ENCODE measurements at regions not wholly inside any gene's neighbourhood (a gene's known extent, or its start where the extent isn't known, plus 50 kb on each side); places are given as distances from the start of the nearest gene placed in this dataset.

GRCh38 chr3:159904455-159904854, 84.2 kb upstream of the IL12A start:
- in situ Hi-C loops (cut with HindIII; ENCODE audit: low sequenced_read_pairs), result no loop called here

- in situ Hi-C loops (cut with HindIII; ENCODE audit: low sequenced_read_pairs), result no loop called here
These were observed 83.7 kb upstream of the IL12A start for GRCh38 chr3:159904911-159905310.

GRCh38 chr3:159907828-159908227, 80.8 kb upstream of the IL12A start:
- in situ Hi-C loops (cut with HindIII; ENCODE audit: low sequenced_read_pairs), result no loop called here

DNA sequence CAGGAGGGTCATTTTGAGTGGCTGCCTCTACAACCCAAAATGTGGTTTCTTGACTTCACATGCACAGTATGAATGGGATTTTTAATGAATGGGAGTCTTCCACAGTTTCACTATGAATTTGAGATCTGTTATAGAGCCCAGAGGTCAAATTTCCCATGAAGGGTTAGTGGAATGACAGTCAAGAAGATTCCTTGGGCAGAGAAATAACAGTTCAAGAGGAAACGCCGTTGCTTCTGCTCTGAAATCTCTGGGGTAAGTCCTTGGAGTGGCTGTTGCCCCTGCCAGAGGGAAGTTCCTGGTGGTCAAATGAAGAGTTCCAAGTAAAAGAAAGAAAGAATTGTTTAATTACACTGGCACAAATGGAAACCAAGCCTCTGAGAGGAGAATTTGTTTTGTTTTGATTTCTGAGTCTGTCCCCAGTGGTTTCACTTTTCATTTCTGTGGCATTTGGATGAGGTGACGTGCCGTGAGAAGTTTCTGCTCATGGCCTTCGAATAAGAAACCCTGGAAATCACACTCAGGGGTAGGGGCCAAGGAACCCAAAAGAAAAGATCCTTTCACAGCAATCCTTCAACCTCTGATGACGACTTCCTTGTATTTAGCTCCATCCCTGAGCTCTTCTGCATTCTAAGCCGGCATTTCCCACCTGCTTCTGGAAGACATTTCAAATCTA, 77.5 kb upstream of the IL12A start:
- in situ Hi-C loops (cut with HindIII; ENCODE audit: low sequenced_read_pairs), result no loop called here

DNA sequence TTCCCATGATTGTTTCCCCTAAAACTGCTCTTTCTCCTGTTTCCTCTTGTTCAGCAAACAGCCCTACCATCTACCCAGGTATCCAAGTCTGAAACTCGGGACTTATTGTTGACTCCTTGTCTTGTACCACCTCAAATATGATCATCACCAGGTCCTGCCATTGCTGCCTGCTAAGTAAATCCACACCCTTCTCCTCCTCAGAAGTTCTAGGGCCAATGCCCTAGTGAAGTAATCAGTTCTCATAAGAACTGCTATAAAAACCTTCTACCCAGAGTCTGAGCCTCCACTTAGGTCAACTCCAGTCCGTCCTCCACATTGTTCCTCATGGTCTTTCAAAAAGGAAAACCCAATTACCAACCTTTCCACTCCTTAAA, 77.0 kb upstream of the IL12A start:
- in situ Hi-C loops (cut with HindIII; ENCODE audit: low sequenced_read_pairs), result no loop called here

- in situ Hi-C loops (cut with HindIII; ENCODE audit: low sequenced_read_pairs), result no loop called here
These were observed 74.8 kb upstream of the IL12A start for GRCh38 chr3:159913712-159914414.

DNA sequence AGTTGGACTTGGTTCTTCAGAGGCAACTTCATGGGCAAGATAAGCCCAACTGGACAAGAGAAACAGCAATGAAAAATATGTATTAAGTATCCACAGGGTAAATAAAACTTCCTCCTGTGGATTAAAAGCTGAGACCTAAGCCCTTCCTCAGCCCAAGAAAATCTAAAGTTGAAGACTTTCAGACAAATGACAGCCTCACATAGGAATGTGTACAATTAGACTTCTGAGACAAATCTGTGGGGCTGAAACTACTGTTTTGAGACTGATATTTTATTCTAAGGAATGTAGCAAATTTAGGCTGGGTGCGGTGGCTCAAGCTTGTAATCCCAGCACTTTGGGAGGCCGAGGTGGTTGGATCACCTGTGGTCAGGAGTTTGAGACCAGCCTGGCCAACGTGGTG, 74.2 kb upstream of the IL12A start:
- in situ Hi-C loops (cut with HindIII; ENCODE audit: low sequenced_read_pairs), result no loop called here

DNA sequence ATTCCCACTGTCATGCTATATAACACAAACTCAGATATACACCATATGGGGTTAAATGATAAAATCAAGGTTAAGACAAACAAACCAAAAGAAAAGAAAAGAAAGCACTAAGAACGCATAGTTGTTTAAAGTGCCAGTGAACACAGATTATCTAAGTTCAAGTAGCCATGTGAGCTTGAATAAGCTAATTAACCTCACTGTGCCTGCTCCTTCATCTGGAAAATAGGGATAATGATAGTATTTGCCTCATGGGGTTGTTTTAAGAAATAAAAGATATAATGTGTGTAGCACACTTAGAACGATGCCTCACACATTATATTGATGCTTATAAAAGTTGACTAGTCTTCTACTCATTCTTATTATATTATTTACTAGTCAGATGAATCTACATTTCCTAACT, 72.6 kb upstream of the IL12A start:
- in situ Hi-C loops (cut with HindIII; ENCODE audit: low sequenced_read_pairs), result no loop called here

- in situ Hi-C loops (cut with HindIII; ENCODE audit: low sequenced_read_pairs), result no loop called here
These were observed 71.5 kb upstream of the IL12A start for GRCh38 chr3:159917141-159917540.

GRCh38 chr3:159919873-159920272, 68.8 kb upstream of the IL12A start:
- in situ Hi-C loops (cut with HindIII; ENCODE audit: low sequenced_read_pairs), result no loop called here

GRCh38 chr3:159922193-159922840, 66.3 kb upstream of the IL12A start:
- in situ Hi-C loops (cut with HindIII; ENCODE audit: low sequenced_read_pairs), result no loop called here

DNA sequence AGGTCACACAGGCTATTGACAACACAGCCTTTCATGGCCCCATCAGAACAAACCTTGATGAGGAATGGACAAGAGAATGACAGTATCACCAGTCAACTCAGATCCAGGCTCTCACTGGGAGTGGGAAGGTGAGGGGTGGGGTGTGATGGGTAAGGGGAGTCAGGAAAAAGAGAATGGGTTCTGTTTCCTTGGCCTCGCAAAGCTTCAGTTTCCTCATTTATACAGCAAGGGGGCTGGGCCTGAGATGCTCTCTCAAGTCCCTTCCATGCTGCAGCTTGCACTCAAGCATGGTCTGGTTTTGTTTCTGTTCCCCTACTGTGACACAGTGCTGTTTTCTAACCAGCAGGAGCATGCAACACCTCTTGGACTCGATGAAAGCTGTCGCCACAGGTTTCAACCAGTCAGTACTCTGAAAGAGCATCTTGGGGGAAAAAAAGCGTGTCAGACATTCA, 65.7 kb upstream of the IL12A start:
- in situ Hi-C loops (cut with HindIII; ENCODE audit: low sequenced_read_pairs), result no loop called here

- in situ Hi-C loops (cut with HindIII; ENCODE audit: low sequenced_read_pairs), result no loop called here
These were observed 65.3 kb upstream of the IL12A start for GRCh38 chr3:159923336-159923735.

GRCh38 chr3:159923956-159924355, 64.7 kb upstream of the IL12A start:
- in situ Hi-C loops (cut with HindIII; ENCODE audit: low sequenced_read_pairs), result no loop called here

- in situ Hi-C loops (cut with HindIII; ENCODE audit: low sequenced_read_pairs), result no loop called here
These were observed 64.2 kb upstream of the IL12A start for GRCh38 chr3:159924411-159924810.

- in situ Hi-C loops (cut with HindIII; ENCODE audit: low sequenced_read_pairs), result no loop called here
These were observed 63.4 kb upstream of the IL12A start for GRCh38 chr3:159925248-159925647.

GRCh38 chr3:159926573-159926972, 62.1 kb upstream of the IL12A start:
- in situ Hi-C loops (cut with HindIII; ENCODE audit: low sequenced_read_pairs), result no loop called here

DNA sequence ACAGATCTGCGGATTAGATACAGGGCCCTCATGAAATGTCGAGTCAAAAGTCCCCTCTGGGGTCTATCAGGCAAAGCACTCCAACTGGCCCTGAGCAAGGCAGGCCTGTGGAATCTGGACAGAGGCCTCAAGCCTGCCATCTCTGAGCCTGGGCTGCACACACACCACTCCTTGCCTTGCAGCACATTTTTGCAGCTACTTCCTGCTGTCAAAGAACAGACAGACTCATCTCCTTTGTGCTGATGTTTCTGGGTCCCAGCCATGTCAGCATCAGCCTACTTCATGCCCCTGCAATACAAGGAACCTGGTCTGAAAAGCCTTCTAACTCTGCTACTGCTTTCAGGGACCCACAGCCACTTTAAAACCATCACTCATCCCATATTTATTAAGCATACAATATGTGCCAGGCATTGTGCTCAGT, 60.6 kb upstream of the IL12A start:
- in situ Hi-C loops (cut with HindIII; ENCODE audit: low sequenced_read_pairs), result no loop called here

DNA sequence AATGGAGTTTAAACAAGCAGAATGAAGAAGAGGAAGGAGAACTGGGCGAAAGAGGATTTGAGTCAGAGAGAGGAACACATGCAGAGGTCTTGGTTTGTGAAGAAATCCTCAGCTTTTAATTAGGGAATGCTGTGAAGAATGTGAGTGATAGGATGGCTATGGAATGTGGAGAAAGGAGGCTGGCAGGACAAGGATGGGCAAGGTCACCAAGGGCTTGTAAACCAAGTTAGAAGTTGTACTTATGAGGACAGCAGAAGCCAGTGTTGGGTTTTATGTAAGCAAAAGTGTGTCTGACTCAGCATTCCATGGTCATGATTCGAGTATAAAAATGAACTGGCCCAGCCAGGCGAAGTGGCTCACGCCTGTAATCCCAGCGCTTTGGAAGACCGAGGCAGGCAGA, 60.0 kb upstream of the IL12A start:
- in situ Hi-C loops (cut with HindIII; ENCODE audit: low sequenced_read_pairs), result no loop called here

GRCh38 chr3:159929171-159930141, 59.2 kb upstream of the IL12A start:
- in situ Hi-C loops (cut with HindIII; ENCODE audit: low sequenced_read_pairs), result no loop called here

DNA sequence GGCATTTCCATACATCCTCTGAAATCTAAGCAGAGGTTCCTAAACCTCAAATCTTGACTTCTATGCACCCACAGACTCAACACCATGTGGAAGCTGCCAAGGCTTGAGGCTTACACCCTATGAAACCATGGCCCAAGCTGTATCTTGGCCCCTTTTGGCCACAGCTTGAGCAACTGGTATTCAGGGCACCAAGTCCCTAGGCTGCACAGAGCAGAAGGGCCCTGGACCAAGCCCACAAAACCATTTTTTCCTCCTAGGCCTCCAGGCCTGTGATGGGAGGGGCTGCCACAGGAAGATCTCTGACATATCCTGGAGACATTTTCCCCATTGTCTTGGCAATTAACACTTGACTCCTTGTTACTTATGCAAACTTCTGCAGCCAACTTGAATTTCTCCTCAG, 54.4 kb upstream of the IL12A start:
- in situ Hi-C loops (cut with HindIII; ENCODE audit: low sequenced_read_pairs), result no loop called here

All from DLD1 (cell line).